Ectodermal cell (in vitro differentiated cells): ENCODE measurements at regions not wholly inside any gene's neighbourhood (a gene's known extent, or its start where the extent isn't known, plus 50 kb on each side); places are given as distances from the start of the nearest gene placed in this dataset.
"Not testable (repeated sequence)": the region's sequence is repeated elsewhere in the genome, so short reads cannot be mapped to it uniquely, and the experiment has no call there.

Experiments used
- H3K27ac ChIP-seq: 2 replicates; pipeline ENCODE4 v1.7.0; 2013; ENCODE audit warnings: mild to moderate bottlenecking, low read depth, low read length; ENCODE audit not compliant: insufficient read depth, poor library complexity, severe bottlenecking
- H3K27me3 ChIP-seq: 2 replicates; pipeline ENCODE4 v1.7.0; 2013; ENCODE audit warnings: mild to moderate bottlenecking, low read length; ENCODE audit not compliant: insufficient read depth, control insufficient read depth, poor library complexity, severe bottlenecking
- H3K36me3 ChIP-seq: one replicate; pipeline ENCODE4 v1.7.0; 2013; ENCODE audit warnings: low read length; ENCODE audit not compliant: control insufficient read depth, insufficient read depth
- H3K4me1 ChIP-seq: one replicate; pipeline ENCODE4 v1.7.0; 2013; ENCODE audit warnings: low read length; ENCODE audit not compliant: control insufficient read depth, insufficient read depth
- H3K4me3 ChIP-seq: 2 replicates; pipeline ENCODE4 v1.7.0; 2013; ENCODE audit warnings: low read depth, low read length, control low read depth; ENCODE audit not compliant: insufficient read depth
- H3K9me3 ChIP-seq: 2 replicates; pipeline ENCODE4 v1.7.0; 2013; ENCODE audit warnings: mild to moderate bottlenecking, low read length, moderate library complexity; ENCODE audit not compliant: control insufficient read depth
- WGBS, 2 experiments: methylation state at CpG; one replicate each; pipeline ENCODE4 v1.1.7; 2013; ENCODE audit warnings: missing lambda C conversion rate in 2 of 2; 5-methylcytosine and 5-hydroxymethylcytosine counted together

DNA sequence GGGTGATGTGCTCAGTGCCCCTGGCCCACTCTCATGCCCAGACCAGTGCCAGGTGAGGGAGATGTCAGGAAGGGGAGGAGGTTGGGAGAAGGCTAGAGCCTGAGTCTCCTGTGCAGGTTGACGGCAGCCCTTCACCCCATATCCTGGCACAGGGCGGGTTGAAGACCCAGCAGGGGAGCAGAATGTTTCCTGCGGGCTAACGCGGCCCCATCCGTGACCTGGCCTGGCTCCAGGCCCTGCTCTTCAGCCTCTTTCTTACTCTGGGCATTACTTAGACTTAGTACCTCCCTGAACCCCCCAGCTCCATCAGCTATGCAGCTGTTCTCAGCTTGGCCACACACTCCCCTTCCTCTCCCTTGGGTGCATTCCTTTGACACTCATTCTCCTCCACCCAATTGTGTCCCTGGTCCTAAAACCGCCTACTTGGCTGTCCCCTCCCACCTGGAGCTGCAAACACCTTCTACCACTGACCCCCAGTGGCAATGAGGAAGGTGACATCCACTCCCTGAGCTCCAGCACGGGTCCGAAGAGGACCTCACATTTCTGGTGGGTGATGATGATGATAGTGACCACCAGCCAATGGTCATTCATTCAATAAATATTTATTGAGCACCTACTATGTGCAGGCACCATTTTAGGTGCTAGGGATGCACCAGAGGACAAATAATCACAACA, 179.0 kb downstream of the PTPRU start:
- 78 to 79% methylated on average over 9 of the region's 9 CpGs for WGBS, 2 experiments

DNA sequence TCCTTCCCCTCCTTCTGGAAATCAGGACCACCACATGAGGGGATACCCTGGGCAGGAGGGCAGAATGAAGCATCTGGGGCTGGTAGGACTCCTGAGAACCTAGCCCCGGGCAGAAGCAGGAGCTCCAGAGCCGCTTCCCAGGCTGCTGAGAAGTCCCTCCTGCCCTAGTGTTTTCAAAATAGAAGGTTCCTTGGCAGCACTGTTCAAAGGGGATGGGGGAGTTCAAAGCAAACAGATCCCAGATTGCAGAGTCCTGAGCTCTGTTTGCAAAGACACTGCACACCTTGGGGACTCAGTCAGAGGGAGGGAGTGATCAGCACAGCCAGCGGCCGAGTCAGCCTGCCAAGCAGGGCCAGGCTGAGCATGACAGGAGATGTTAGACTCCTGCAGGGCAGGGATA, 177.8 kb downstream of the PTPRU start:
- Histone ChIP-seq H3K4me3 (no peak overlapping the region), H3K27ac (no peak overlapping the region), H3K9me3 (no peaks in the 10 kb centered on the region), H3K4me1 (no peaks in the 10 kb centered on the region), H3K36me3 (no peaks in the 10 kb centered on the region), H3K27me3 (no peaks in the 10 kb centered on the region)
- 86% methylated on average over 4 of the region's 4 CpGs for WGBS, 2 experiments

More for the DNA sequence above, 179.0 kb downstream of the PTPRU start:
- H3K9me3 ChIP-seq = no peaks in the 10 kb centered on the region
- no peak overlapping the region for H3K4me3 ChIP-seq
- H3K27ac ChIP-seq = no peak overlapping the region
- H3K4me1 ChIP-seq = no peaks in the 10 kb centered on the region
- no peaks in the 10 kb centered on the region for H3K27me3 ChIP-seq
- no peaks in the 10 kb centered on the region for H3K36me3 ChIP-seq

DNA sequence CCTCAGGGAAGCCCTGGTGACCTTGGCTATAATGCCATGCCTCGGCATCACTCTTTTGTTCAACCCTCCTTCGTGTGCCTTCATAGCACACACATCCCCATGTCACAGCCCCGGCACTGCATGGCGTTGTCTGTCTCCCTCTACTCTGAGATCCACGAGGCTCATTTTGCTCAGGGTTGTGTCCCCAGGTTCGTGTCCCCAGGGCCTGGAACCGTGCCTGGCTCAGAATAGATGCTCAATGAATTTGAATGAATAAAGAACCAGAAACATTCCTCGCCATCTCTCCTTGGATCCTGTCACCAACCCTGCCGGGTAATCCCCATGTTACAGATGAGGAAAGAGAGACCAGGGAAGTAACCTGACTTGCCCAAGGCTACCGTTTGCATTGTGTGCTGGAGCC, 177.3 kb downstream of the PTPRU start:
- 90 to 93% methylated on average over 10 of the region's 10 CpGs for WGBS, 2 experiments
- Histone ChIP-seq H3K27me3 (no peaks in the 10 kb centered on the region), H3K4me3 (no peak overlapping the region), H3K4me1 (no peaks in the 10 kb centered on the region), H3K9me3 (no peaks in the 10 kb centered on the region), H3K36me3 (no peaks in the 10 kb centered on the region), H3K27ac (no peak overlapping the region)

DNA sequence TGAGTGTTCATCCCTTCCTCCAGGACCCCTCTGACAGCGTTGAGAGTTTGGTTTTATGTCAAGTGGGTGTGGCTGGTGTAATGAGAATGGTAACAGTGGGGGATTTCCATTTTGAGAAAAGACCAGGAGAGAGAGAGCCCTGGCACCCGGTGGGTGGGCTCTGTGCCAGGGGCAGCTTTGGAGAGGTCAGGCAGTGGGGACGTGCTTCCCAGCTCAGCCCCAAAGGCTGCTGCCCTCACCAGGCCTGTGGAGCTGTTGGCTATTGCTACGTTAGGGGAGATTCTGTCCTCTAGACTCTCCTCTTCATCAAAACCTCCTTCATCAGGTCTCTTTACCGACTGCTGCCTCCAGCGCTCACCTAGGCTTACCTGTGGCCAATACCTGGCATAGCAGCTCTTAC, 176.3 kb downstream of the PTPRU start:
- WGBS, 2 experiments = 80 to 83% methylated on average over 6 of the region's 6 CpGs
- Histone ChIP-seq H3K36me3 (no peaks in the 10 kb centered on the region), H3K9me3 (no peaks in the 10 kb centered on the region), H3K27me3 (no peaks in the 10 kb centered on the region), H3K27ac (no peak overlapping the region), H3K4me1 (no peaks in the 10 kb centered on the region), H3K4me3 (no peak overlapping the region)

DNA sequence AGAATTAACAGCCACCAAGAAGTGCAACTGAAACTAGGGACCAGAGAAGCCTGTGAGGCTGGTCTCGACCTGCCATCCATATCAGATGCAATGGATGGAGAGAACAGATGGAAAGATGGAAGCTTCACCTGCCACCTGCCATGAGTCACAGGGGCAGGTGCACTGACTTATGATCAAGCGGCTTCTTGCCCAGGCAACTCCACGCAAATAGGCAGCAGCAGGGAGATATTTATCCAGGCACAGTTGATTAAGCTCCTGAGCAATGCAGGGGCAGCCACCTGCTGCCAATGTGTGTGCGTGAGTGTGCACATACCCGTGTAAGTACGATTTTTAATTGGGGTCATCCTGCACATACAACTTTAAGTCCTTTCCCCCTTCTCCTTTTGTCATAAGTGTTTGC, 174.2 kb downstream of the PTPRU start:
- H3K4me3 ChIP-seq = no peak overlapping the region
- H3K9me3 ChIP-seq = no peaks in the 10 kb centered on the region
- H3K4me1 ChIP-seq = no peaks in the 10 kb centered on the region
- no peaks in the 10 kb centered on the region for H3K36me3 ChIP-seq
- 90 to 93% methylated on average over 6 of the region's 6 CpGs for WGBS, 2 experiments
- no peak overlapping the region for H3K27ac ChIP-seq
- H3K27me3 ChIP-seq = no peaks in the 10 kb centered on the region

DNA sequence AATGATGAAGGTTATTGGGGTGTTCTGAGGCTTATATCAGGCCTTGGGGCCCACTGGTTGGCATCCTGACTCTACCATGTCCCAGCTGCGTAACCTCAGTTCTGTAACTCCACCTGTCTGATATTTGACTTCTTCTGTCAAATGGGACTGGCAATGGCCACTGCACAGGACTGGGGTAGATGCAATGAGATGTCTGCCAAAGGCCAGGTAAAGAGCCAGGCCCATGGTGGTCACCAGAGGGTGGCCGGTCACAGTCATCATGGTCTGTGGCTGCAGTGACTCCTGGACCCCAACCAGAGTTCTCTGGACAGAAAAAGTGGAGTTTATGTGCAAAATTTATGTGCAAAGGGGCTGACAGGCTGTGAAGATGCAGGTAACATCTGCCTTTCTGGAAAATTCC, 173.3 kb downstream of the PTPRU start:
- Histone ChIP-seq H3K36me3 (no peaks in the 10 kb centered on the region), H3K4me3 (no peak overlapping the region), H3K27ac (no peak overlapping the region), H3K9me3 (no peaks in the 10 kb centered on the region), H3K27me3 (no peaks in the 10 kb centered on the region), H3K4me1 (no peaks in the 10 kb centered on the region)
- WGBS, 2 experiments = 99% methylated on average over 2 of the region's 2 CpGs

DNA sequence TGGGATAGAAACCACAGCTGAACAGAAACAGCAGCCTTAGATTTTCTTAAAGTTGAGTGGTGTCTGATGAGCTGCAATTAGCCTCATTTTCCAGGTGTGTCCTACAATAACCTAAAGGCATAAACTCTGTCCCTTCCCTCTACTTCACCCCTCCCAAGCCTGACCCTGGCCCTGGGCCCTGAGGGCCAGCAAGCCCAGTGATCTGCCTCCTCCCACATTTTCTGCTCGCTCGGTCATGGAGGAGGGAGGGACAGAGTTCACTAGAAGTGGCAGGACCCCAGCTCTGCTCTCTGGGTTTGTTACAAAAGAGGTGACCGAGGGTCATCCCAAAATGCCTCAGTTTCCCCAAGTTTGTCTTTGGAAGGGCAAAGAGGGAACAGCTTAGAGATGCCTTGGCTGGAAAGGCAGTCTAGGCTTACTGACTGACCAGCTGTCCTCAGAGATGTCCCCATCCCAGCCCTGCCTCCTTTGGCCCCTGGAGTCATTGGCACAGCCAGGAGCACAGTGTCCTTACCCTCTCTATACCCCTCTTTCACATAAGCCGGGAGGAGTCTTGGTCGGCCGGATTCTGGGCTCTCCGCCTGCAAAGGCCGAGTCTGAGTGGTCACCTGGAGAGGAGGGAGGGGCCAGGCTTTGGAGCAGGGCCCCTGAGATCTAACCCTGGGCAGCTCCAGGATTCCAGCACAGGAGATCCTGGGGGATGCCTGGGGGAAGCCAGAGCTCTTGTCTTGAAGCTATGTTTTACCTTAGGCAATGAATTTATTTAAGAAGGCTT, 172.7 kb downstream of the PTPRU start:
- no peaks in the 10 kb centered on the region for H3K4me1 ChIP-seq
- no peak overlapping the region for H3K4me3 ChIP-seq
- H3K36me3 ChIP-seq = no peaks in the 10 kb centered on the region
- no peaks in the 10 kb centered on the region for H3K27me3 ChIP-seq
- 81 to 84% methylated on average over 8 of the region's 8 CpGs for WGBS, 2 experiments
- no peaks in the 10 kb centered on the region for H3K9me3 ChIP-seq
- no peak overlapping the region for H3K27ac ChIP-seq

DNA sequence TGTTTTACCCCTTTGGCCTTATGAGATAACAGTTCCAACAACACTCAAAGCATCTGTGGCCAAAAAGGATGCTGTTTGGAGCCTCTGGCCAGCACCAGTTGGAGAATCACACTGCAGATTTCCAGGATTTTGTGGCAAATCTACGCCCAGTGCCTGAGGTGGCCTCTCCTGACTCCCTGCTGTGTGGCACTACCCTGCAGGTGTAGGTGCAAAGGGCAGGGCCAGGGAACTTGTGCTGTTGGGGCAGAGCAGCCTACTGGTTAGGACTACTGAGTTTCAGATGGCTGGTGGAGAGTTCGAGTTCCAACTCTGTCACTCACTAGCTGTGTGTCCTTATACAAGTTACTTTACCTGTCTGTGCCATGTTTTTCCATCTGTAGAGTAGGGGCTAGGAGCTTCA, 170.5 kb downstream of the PTPRU start:
- Histone ChIP-seq H3K27ac (no peak overlapping the region), H3K27me3 (no peaks in the 10 kb centered on the region), H3K4me1 (no peaks in the 10 kb centered on the region), H3K4me3 (no peak overlapping the region), H3K9me3 (no peaks in the 10 kb centered on the region), H3K36me3 (no peaks in the 10 kb centered on the region)
- WGBS, 2 experiments = 87 to 96% methylated on average over 2 of the region's 2 CpGs

DNA sequence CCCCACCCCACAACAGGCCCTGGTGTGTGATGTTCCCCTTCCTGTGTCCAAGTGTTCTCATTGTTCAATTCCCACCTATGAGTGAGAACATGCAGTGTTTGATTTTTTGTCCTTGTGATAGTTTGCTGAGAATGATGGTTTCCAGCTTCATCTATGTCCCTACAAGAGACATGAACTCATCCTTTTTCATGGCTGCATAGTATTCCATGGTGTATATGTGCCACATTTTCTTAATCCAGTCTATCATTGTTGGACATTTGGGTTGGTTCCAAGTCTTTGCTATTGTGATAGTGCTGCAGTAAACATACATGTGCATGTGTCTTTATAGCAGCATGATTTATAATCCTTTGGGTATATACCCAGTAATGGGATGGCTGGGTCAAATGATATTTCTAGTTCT, 163.9 kb downstream of the PTPRU start:
- not testable (repeated sequence) for H3K27ac ChIP-seq

DNA sequence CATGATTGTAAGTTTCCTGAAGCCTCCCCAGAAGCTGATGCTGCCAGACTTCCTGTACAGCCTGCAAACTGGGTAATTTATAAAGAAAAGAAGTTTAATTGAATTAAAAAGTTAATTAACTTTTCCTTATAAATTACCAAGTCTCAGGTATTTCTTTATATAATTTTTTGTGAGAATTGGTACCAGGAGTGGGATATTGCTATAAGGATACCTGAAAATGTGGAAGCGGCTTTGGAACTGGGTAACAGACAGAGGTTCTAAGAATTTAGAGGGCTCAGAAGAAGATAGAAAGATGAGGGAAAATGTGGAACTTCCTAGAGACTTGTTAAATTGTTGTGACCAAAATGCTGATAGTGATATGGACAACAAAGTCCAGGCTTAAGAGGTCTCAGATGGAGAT, 163.1 kb downstream of the PTPRU start:
- Histone ChIP-seq H3K9me3 (no peaks in the 10 kb centered on the region), H3K27ac (no peak overlapping the region), H3K36me3 (no peaks in the 10 kb centered on the region), H3K27me3 (no peaks in the 10 kb centered on the region), H3K4me3 (no peak overlapping the region), H3K4me1 (no peaks in the 10 kb centered on the region)
- 0 to 2% methylated on average over 1 of the region's 1 CpG for WGBS, 2 experiments

More for the DNA sequence above, 163.9 kb downstream of the PTPRU start:
- H3K36me3 ChIP-seq, H3K27me3 ChIP-seq, H3K9me3 ChIP-seq, H3K4me1 ChIP-seq, H3K4me3 ChIP-seq: not testable (repeated sequence)
